AML-193 (cell line): ENCODE measurements at regions not wholly inside any gene's neighbourhood (a gene's known extent, or its start where the extent isn't known, plus 50 kb on each side); places are given as distances from the start of the nearest gene placed in this dataset.

Experiments
- DNase-seq, 2 experiments: peaks; one replicate each; lab custom pipeline; 2025; lab: John Stamatoyannopoulos, UW

GRCh38 chr1:239682046-239682445 is 295.7 kb downstream of the CHRM3 start:
- DNase-seq: no peak

GRCh38 chr1:239682960-239683359 is 296.6 kb downstream of the CHRM3 start:
- DNase-seq: no peak

- DNase-seq: no peak
Observed at GRCh38 chr1:239686386-239686785, 300.0 kb downstream of the CHRM3 start.

GRCh38 chr1:239696317-239696716 is 309.9 kb downstream of the CHRM3 start:
- DNase-seq: no peak

- DNase-seq: no peak
Observed at GRCh38 chr1:239700667-239701066, 314.3 kb downstream of the CHRM3 start.

- DNase-seq: no peak
Observed at GRCh38 chr1:239703075-239703474, 316.7 kb downstream of the CHRM3 start.

- DNase-seq: no peak
Observed at GRCh38 chr1:239706245-239706892, 320.0 kb downstream of the CHRM3 start.

- DNase-seq: no peak
Observed at GRCh38 chr1:239707615-239708014, 321.2 kb downstream of the CHRM3 start.

GRCh38 chr1:239708622-239709021 is 322.3 kb downstream of the CHRM3 start:
- no peak for DNase-seq

GRCh38 chr1:239711768-239712167 is 325.4 kb downstream of the CHRM3 start:
- no peak for DNase-seq

- no peak for DNase-seq
Observed at GRCh38 chr1:239717097-239717917, 330.9 kb downstream of the CHRM3 start.

GRCh38 chr1:239717918-239718184 is 331.5 kb downstream of the CHRM3 start:
- no peak for DNase-seq

GRCh38 chr1:239718571-239718970 is 332.2 kb downstream of the CHRM3 start:
- peak; percentile 48 to 62 for DNase-seq

- DNase-seq: peak; percentile 67 to 74
Observed at GRCh38 chr1:239718997-239719628, 332.7 kb downstream of the CHRM3 start.

GRCh38 chr1:239719642-239720258 is 333.4 kb downstream of the CHRM3 start:
- peak; percentile 87 to 92 for DNase-seq

- DNase-seq: no peak
Observed at GRCh38 chr1:239722035-239722434, 335.7 kb downstream of the CHRM3 start.

- DNase-seq: no peak
Observed at GRCh38 chr1:239723776-239724367, 337.5 kb downstream of the CHRM3 start.

GRCh38 chr1:239725371-239725770 is 339.0 kb downstream of the CHRM3 start:
- no peak for DNase-seq

- no peak for DNase-seq
Observed at GRCh38 chr1:239725933-239726332, 339.6 kb downstream of the CHRM3 start.

GRCh38 chr1:239730378-239730777 is 344.0 kb downstream of the CHRM3 start:
- DNase-seq: no peak

GRCh38 chr1:239731082-239731748 is 344.8 kb downstream of the CHRM3 start:
- DNase-seq: no peak

- DNase-seq: no peak
Observed at GRCh38 chr1:239732770-239733169, 346.4 kb downstream of the CHRM3 start.
